WTC11 (cell line): ENCODE measurements at regions not wholly inside any gene's neighbourhood (a gene's known extent, or its start where the extent isn't known, plus 50 kb on each side); places are given as distances from the start of the nearest gene placed in this dataset.

ENCODE experiments used
- ATAC-seq: fragments of 200-7000 bp; cut with Tn5 transposase; 2 replicates; pipeline ENCODE4 v1.10.0; 2021; ENCODE audit warnings: mild to moderate bottlenecking, moderate library complexity
- CTCF ChIA-PET: fragments of 300-600 bp; sonication (Branson Sonifier 250); formaldehyde crosslinking; loops from one replicate; lab custom pipeline; 2021; ENCODE audit warnings: antibody characterized with exemption; lab: Charles Lee
- POLR2A ChIA-PET: fragments of 350-600 bp; sonication (Branson Sonifier 250); formaldehyde crosslinking; loops from one replicate; lab custom pipeline; 2021; ENCODE audit warnings: antibody characterized with exemption; lab: Charles Lee
- DNase-seq: peaks from one replicate; pipeline ENCODE4 v3.0.0; 2021; ENCODE audit warnings: low spot score
- H3K27ac Mint-ChIP-seq: 2 replicates; pipeline ENCODE4 v1.8.0; 2021; ENCODE audit warnings: mixed read lengths
- H3K27me3 Mint-ChIP-seq: 2 replicates; pipeline ENCODE4 v1.8.0; 2021; ENCODE audit warnings: low read depth, mild to moderate bottlenecking, moderate library complexity, mixed read lengths
- H3K36me3 Mint-ChIP-seq: 2 replicates; pipeline ENCODE4 v1.8.0; 2021; ENCODE audit warnings: mixed read lengths
- H3K4me1 Mint-ChIP-seq: 2 replicates; pipeline ENCODE4 v1.8.0; 2022; ENCODE audit warnings: mixed read lengths
- H3K4me3 Mint-ChIP-seq: 2 replicates; pipeline ENCODE4 v1.8.0; 2021; ENCODE audit warnings: mild to moderate bottlenecking, moderate library complexity, mixed read lengths
- H3K9me3 Mint-ChIP-seq: 2 replicates; pipeline ENCODE4 v1.8.0; 2021; ENCODE audit warnings: mixed read lengths
- ATF1 ChIP-seq: sonication (generic); formaldehyde crosslinking; IDR thresholded peaks from 2 replicates; pipeline ENCODE4 v1.8.1; 2023; ENCODE audit warnings: mild to moderate bottlenecking, moderate library complexity, missing genetic modification reagents
- ATF2 ChIP-seq: sonication (generic); formaldehyde crosslinking; IDR thresholded peaks from 2 replicates; pipeline ENCODE4 v1.8.1; 2022; ENCODE audit warnings: low read depth, missing genetic modification reagents, borderline replicate concordance
- CREB1 ChIP-seq: sonication (generic); formaldehyde crosslinking; IDR thresholded peaks from 2 replicates; pipeline ENCODE4 v1.8.0; 2023; ENCODE audit warnings: mild to moderate bottlenecking, missing genetic modification reagents
- E2F1 ChIP-seq: sonication (generic); formaldehyde crosslinking; IDR thresholded peaks from 2 replicates; pipeline ENCODE4 v1.8.0; 2022; ENCODE audit warnings: mild to moderate bottlenecking, missing genetic modification reagents
- E2F4 ChIP-seq: sonication (generic); formaldehyde crosslinking; IDR thresholded peaks from 2 replicates; pipeline ENCODE4 v1.8.1; 2022; ENCODE audit warnings: low read depth, mild to moderate bottlenecking, moderate library complexity, missing genetic modification reagents, borderline replicate concordance
- ELF4 ChIP-seq: sonication (generic); formaldehyde crosslinking; IDR thresholded peaks from 2 replicates; pipeline ENCODE4 v1.8.1; 2022; ENCODE audit warnings: low read depth, mild to moderate bottlenecking, moderate library complexity, missing genetic modification reagents
- ETV6 ChIP-seq: sonication (generic); formaldehyde crosslinking; IDR thresholded peaks from 2 replicates; pipeline ENCODE4 v1.8.1; 2022; ENCODE audit warnings: mild to moderate bottlenecking, missing genetic modification reagents
- FOXP1 ChIP-seq: sonication (generic); formaldehyde crosslinking; IDR thresholded peaks from 2 replicates; pipeline ENCODE4 v1.8.0; 2022; ENCODE audit warnings: missing genetic modification reagents, mild to moderate bottlenecking, moderate library complexity, borderline replicate concordance
- FOXP4 ChIP-seq: sonication (generic); formaldehyde crosslinking; IDR thresholded peaks from 2 replicates; pipeline ENCODE4 v1.8.0; 2022; ENCODE audit warnings: mild to moderate bottlenecking, missing genetic modification reagents
- IRF1 ChIP-seq: sonication (generic); formaldehyde crosslinking; IDR thresholded peaks from 2 replicates; pipeline ENCODE4 v1.8.0; 2023; ENCODE audit warnings: missing genetic modification reagents
- IRF2 ChIP-seq: sonication (generic); formaldehyde crosslinking; IDR thresholded peaks from 2 replicates; pipeline ENCODE4 v1.8.0; 2022; ENCODE audit warnings: low read depth, missing genetic modification reagents, borderline replicate concordance
- MAX ChIP-seq: sonication (generic); formaldehyde crosslinking; IDR thresholded peaks from 2 replicates; pipeline ENCODE4 v1.8.0; 2022; ENCODE audit warnings: mild to moderate bottlenecking, missing genetic modification reagents
- MXD4 ChIP-seq: fragments of 250-450 bp; sonication (Bioruptor Pico); IDR thresholded peaks from 2 replicates; pipeline ENCODE4 v1.8.0; 2021; ENCODE audit warnings: mild to moderate bottlenecking, moderate library complexity, borderline replicate concordance
- MYBL2 ChIP-seq: sonication (generic); formaldehyde crosslinking; IDR thresholded peaks from 2 replicates; pipeline ENCODE4 v1.8.1; 2023; ENCODE audit warnings: mild to moderate bottlenecking, moderate library complexity, missing genetic modification reagents
- NFE2L1 ChIP-seq: sonication (generic); formaldehyde crosslinking; IDR thresholded peaks from 2 replicates; pipeline ENCODE4 v1.8.1; 2023; ENCODE audit warnings: missing genetic modification reagents
- NR1H2 ChIP-seq: sonication (generic); formaldehyde crosslinking; IDR thresholded peaks from 2 replicates; pipeline ENCODE4 v1.9.0; 2021; ENCODE audit warnings: mild to moderate bottlenecking, moderate library complexity, missing genetic modification reagents
- NR2C2 ChIP-seq: sonication (generic); formaldehyde crosslinking; IDR thresholded peaks from 2 replicates; pipeline ENCODE4 v1.8.0; 2022; ENCODE audit warnings: mild to moderate bottlenecking, missing genetic modification reagents
- OVOL2 ChIP-seq: fragments of 250-450 bp; sonication (Bioruptor Pico); IDR thresholded peaks from 2 replicates; pipeline ENCODE4 v1.9.0; 2021; ENCODE audit warnings: mild to moderate bottlenecking, borderline replicate concordance
- SP1 ChIP-seq: sonication (generic); formaldehyde crosslinking; conservative IDR thresholded peaks from 2 replicates; pipeline ENCODE4 v1.8.1; 2022; ENCODE audit warnings: missing genetic modification reagents
- TCF7 ChIP-seq: sonication (generic); formaldehyde crosslinking; IDR thresholded peaks from 2 replicates; pipeline ENCODE4 v1.8.0; 2022; ENCODE audit warnings: mild to moderate bottlenecking, low read depth, missing genetic modification reagents, moderate library complexity
- TEAD1 ChIP-seq: sonication (generic); formaldehyde crosslinking; IDR thresholded peaks from 2 replicates; pipeline ENCODE4 v1.8.0; 2022; ENCODE audit warnings: mild to moderate bottlenecking, missing genetic modification reagents
- USF2 ChIP-seq: sonication (generic); formaldehyde crosslinking; IDR thresholded peaks from 2 replicates; pipeline ENCODE4 v1.8.1; 2023; ENCODE audit warnings: mild to moderate bottlenecking, missing genetic modification reagents, moderate library complexity
- ZBTB21 ChIP-seq: sonication (generic); formaldehyde crosslinking; IDR thresholded peaks from 2 replicates; pipeline ENCODE4 v1.8.1; 2023; ENCODE audit warnings: mild to moderate bottlenecking, missing genetic modification reagents, borderline replicate concordance
- ZNF232 ChIP-seq: sonication (generic); formaldehyde crosslinking; IDR thresholded peaks from 2 replicates; pipeline ENCODE4 v1.8.0; 2022; ENCODE audit warnings: mild to moderate bottlenecking, missing genetic modification reagents
- ZNF416 ChIP-seq: fragments of 250-450 bp; sonication (Bioruptor Pico); IDR thresholded peaks from 2 replicates; pipeline ENCODE4 v1.9.0; 2021; ENCODE audit warnings: mild to moderate bottlenecking, inconsistent platforms
- ZSCAN18 ChIP-seq: fragments of 250-450 bp; sonication (Bioruptor Pico); IDR thresholded peaks from 2 replicates; pipeline ENCODE4 v2.1.2; 2022; ENCODE audit warnings: mild to moderate bottlenecking, moderate library complexity

GRCh38 chr18:75805265-75805664 lies 377.8 kb upstream of the SMIM21 start:
- no peak for TF ChIP-seq ZSCAN18
- TF ChIP-seq CREB1 (CRISPR knock-in tag) = no peak
- H3K27ac Mint-ChIP-seq = no peak overlapping the region
- peaks cover 8% of the 10 kb centered on the region for H3K4me1 Mint-ChIP-seq
- H3K36me3 Mint-ChIP-seq = no peaks in the 10 kb centered on the region
- POLR2A ChIA-PET = no interaction called here
- no peaks in the 10 kb centered on the region for H3K9me3 Mint-ChIP-seq
- DNase-seq (no peak), ATAC-seq (no peak)
- H3K4me3 Mint-ChIP-seq = no peak overlapping the region
- H3K27me3 Mint-ChIP-seq = no peaks in the 10 kb centered on the region
- CTCF ChIA-PET = no interaction called here

GRCh38 chr18:75802681-75803080 lies 375.2 kb upstream of the SMIM21 start:
- Mint-ChIP-seq H3K36me3 (no peaks in the 10 kb centered on the region), H3K4me3 (no peak overlapping the region), H3K27me3 (no peaks in the 10 kb centered on the region), H3K9me3 (no peaks in the 10 kb centered on the region), H3K4me1 (peaks cover 5% of the 10 kb centered on the region), H3K27ac (no peak overlapping the region)
- TF ChIP-seq ATF2 (CRISPR knock-in tag) (no peak), E2F4 (CRISPR knock-in tag) (no peak), ETV6 (CRISPR knock-in tag) (no peak), IRF2 (CRISPR knock-in tag) (no peak), ZNF416 (CRISPR knock-in tag) (no peak), ATF1 (no peak), TEAD1 (CRISPR knock-in tag) (no peak), FOXP4 (CRISPR knock-in tag) (no peak), NFE2L1 (CRISPR knock-in tag) (no peak), TCF7 (CRISPR knock-in tag) (no peak), ZBTB21 (CRISPR knock-in tag) (no peak), SP1 (CRISPR knock-in tag) (no peak), ELF4 (no peak), OVOL2 (CRISPR knock-in tag) (no peak), MXD4 (CRISPR knock-in tag) (no peak), NR2C2 (CRISPR knock-in tag) (no peak), CREB1 (CRISPR knock-in tag) (no peak)
- DNase-seq (no peak), ATAC-seq (no peak)
- ChIA-PET POLR2A (no interaction called here), CTCF (no interaction called here)

GRCh38 chr18:75801178-75801577 lies 373.7 kb upstream of the SMIM21 start:
- H3K4me3 Mint-ChIP-seq = no peak overlapping the region
- DNase-seq (no peak), ATAC-seq (no peak)
- H3K27me3 Mint-ChIP-seq = no peaks in the 10 kb centered on the region
- H3K9me3 Mint-ChIP-seq = peaks cover 2% of the 10 kb centered on the region; the same call in 1 of the 2 replicates
- ChIA-PET CTCF (no interaction called here), POLR2A (no interaction called here)
- H3K36me3 Mint-ChIP-seq = no peaks in the 10 kb centered on the region
- no peak overlapping the region for H3K27ac Mint-ChIP-seq
- H3K4me1 Mint-ChIP-seq = peaks cover 5% of the 10 kb centered on the region
- TF ChIP-seq MAX = no peak
- TF ChIP-seq NFE2L1 (CRISPR knock-in tag) = no peak
- no peak for TF ChIP-seq USF2 (CRISPR knock-in tag)
- no peak for TF ChIP-seq ZNF232 (CRISPR knock-in tag)
- no peak for TF ChIP-seq IRF1 (CRISPR knock-in tag)
- TF ChIP-seq MYBL2 (CRISPR knock-in tag) = no peak
- TF ChIP-seq NR1H2 (CRISPR knock-in tag) = no peak
- TF ChIP-seq ATF1 = no peak
- no peak for TF ChIP-seq E2F1
- TF ChIP-seq FOXP1 (CRISPR knock-in tag) = no peak
